Smooth muscle cell (in vitro differentiated cells): ENCODE measurements at regions not wholly inside any gene's neighbourhood (a gene's known extent, or its start where the extent isn't known, plus 50 kb on each side); places are given as distances from the start of the nearest gene placed in this dataset.

Experiments
- DNase-seq: peaks from one replicate; lab custom pipeline; 2025; ENCODE audit not compliant: unreplicated experiment; lab: John Stamatoyannopoulos, UW
- H2AFZ ChIP-seq: fragments of 200-600 bp; sonication (generic); 2 replicates; pipeline ENCODE4 v1.6.0; 2016; ENCODE audit warnings: antibody characterized with exemption, low read depth, mild to moderate bottlenecking
- H3F3A ChIP-seq: fragments of 200-600 bp; sonication (generic); 2 replicates; pipeline ENCODE4 v1.6.0; 2017; ENCODE audit warnings: antibody characterized with exemption, low read depth
- H3K27ac ChIP-seq: fragments of 200-600 bp; sonication (generic); 2 replicates; pipeline ENCODE4 v1.5.1; 2016; ENCODE audit warnings: low read depth, mild to moderate bottlenecking
- H3K27me3 ChIP-seq: fragments of 200-600 bp; sonication (generic); 2 replicates; pipeline ENCODE4 v1.6.1; 2016; ENCODE audit warnings: low read depth, mild to moderate bottlenecking
- H3K36me3 ChIP-seq: fragments of 200-600 bp; sonication (generic); 2 replicates; pipeline ENCODE4 v1.5.1; 2016; ENCODE audit warnings: low read depth
- H3K4me1 ChIP-seq: fragments of 200-600 bp; sonication (generic); 2 replicates; pipeline ENCODE4 v1.5.1; 2016; ENCODE audit warnings: low read depth
- H3K4me2 ChIP-seq: fragments of 200-600 bp; sonication (generic); 2 replicates; pipeline ENCODE4 v1.6.0; 2016; ENCODE audit warnings: mild to moderate bottlenecking
- H3K4me3 ChIP-seq: fragments of 200-600 bp; sonication (generic); 2 replicates; pipeline ENCODE4 v1.5.1; 2016; ENCODE audit warnings: mild to moderate bottlenecking
- H3K79me2 ChIP-seq: fragments of 200-600 bp; sonication (generic); 2 replicates; pipeline ENCODE4 v1.6.0; 2016; ENCODE audit warnings: low read depth, mild to moderate bottlenecking
- H3K9ac ChIP-seq: fragments of 200-600 bp; sonication (generic); 2 replicates; pipeline ENCODE4 v1.6.0; 2016; ENCODE audit warnings: low read depth
- H3K9me3 ChIP-seq: fragments of 200-600 bp; sonication (generic); replicated peaks from 2 replicates; pipeline ENCODE4 v1.5.1; 2016; ENCODE audit warnings: low read depth
- H4K20me1 ChIP-seq: fragments of 200-600 bp; sonication (generic); 2 replicates; pipeline ENCODE4 v1.6.0; 2016; ENCODE audit warnings: low read depth
- CTCF ChIP-seq: fragments of 200-600 bp; sonication (generic); IDR thresholded peaks from 2 replicates; pipeline ENCODE4 v1.5.1; 2017; ENCODE audit warnings: borderline replicate concordance, mild to moderate bottlenecking, antibody characterized with exemption; ENCODE audit not compliant: insufficient read depth, poor library complexity, severe bottlenecking
- WGBS: methylation state at CpG from one replicate; pipeline ENCODE4 v1.1.7; 2016; ENCODE audit warnings: low lambda C conversion rate; 5-methylcytosine and 5-hydroxymethylcytosine counted together

DNA sequence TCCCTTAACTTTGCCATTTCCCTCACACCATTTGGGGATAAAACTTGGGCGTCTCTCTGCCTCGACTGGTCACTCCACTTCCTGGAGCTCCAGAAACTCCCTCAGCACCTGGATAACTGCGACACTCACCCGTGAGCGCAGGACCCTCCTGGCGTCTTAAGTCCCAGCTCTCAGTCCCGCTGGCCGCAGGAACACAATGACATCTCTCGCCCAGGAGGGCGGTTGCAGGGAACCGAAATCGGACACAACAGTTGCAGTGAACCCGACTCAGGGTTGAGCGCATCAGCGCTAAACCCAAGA lies 370.9 kb upstream of the SMIM31 start:
- DNase-seq = no peak
- Histone ChIP-seq H3K27ac (no peak overlapping the region), H3K27me3 (peaks cover 64% of the 10 kb centered on the region), H3K79me2 (no peaks in the 10 kb centered on the region), H3K4me2 (peak overlapping the region; percentile 87), H3K36me3 (no peaks in the 10 kb centered on the region), H3K9ac (no peak overlapping the region), H3K9me3 (no peaks in the 10 kb centered on the region), H3K4me3 (peak overlapping the region; percentile 53), H2AFZ (peak overlapping the region; percentile 6), H4K20me1 (no peaks in the 10 kb centered on the region), H3K4me1 (peaks cover 12% of the 10 kb centered on the region), H3F3A (no peaks in the 10 kb centered on the region)
- TF ChIP-seq CTCF = no peak
- 2% methylated on average over 15 of the region's 15 CpGs for whole genome bisulfite sequencing

GRCh38 chr4:164383358-164384220 lies 370.3 kb upstream of the SMIM31 start:
- H3K27me3 ChIP-seq = peaks cover 64% of the 10 kb centered on the region
- H3K79me2 ChIP-seq = no peaks in the 10 kb centered on the region
- no peak overlapping the region for H3K9ac ChIP-seq
- no peaks in the 10 kb centered on the region for H3K9me3 ChIP-seq
- H3K4me1 ChIP-seq = peaks cover 12% of the 10 kb centered on the region
- H3F3A ChIP-seq = no peaks in the 10 kb centered on the region
- no peaks in the 10 kb centered on the region for H4K20me1 ChIP-seq
- H3K36me3 ChIP-seq = no peaks in the 10 kb centered on the region
- peak overlapping the region; percentile 6 for H2AFZ ChIP-seq
- no peak for DNase-seq
- no peak overlapping the region for H3K27ac ChIP-seq
- peak overlapping the region; percentile 87 for H3K4me2 ChIP-seq
- H3K4me3 ChIP-seq = peak overlapping the region; percentile 53
- 2% methylated on average over 55 of the region's 65 CpGs for WGBS
- peak; percentile 9 for TF ChIP-seq CTCF

GRCh38 chr4:164384416-164384815 lies 369.5 kb upstream of the SMIM31 start:
- 81% methylated on average over 8 of the region's 8 CpGs for WGBS
- Histone ChIP-seq H3F3A (no peaks in the 10 kb centered on the region), H3K27me3 (peaks cover 62% of the 10 kb centered on the region), H2AFZ (no peak overlapping the region), H3K9me3 (no peaks in the 10 kb centered on the region), H3K4me1 (peaks cover 12% of the 10 kb centered on the region), H3K79me2 (no peaks in the 10 kb centered on the region), H3K4me2 (no peak overlapping the region), H3K27ac (no peak overlapping the region), H4K20me1 (no peaks in the 10 kb centered on the region), H3K4me3 (no peak overlapping the region), H3K9ac (no peak overlapping the region), H3K36me3 (no peaks in the 10 kb centered on the region)
- no peak for DNase-seq
- no peak for TF ChIP-seq CTCF

GRCh38 chr4:164396439-164396838 lies 357.5 kb upstream of the SMIM31 start:
- no peak overlapping the region for H3K27ac ChIP-seq
- no peak overlapping the region for H2AFZ ChIP-seq
- H3K27me3 ChIP-seq = no peaks in the 10 kb centered on the region
- no peaks in the 10 kb centered on the region for H4K20me1 ChIP-seq
- H3K4me2 ChIP-seq = no peak overlapping the region
- H3K36me3 ChIP-seq = no peaks in the 10 kb centered on the region
- H3F3A ChIP-seq = no peaks in the 10 kb centered on the region
- DNase-seq = no peak
- H3K9ac ChIP-seq = no peak overlapping the region
- WGBS = 78% methylated on average over 4 of the region's 4 CpGs
- H3K9me3 ChIP-seq = no peaks in the 10 kb centered on the region
- H3K4me3 ChIP-seq = no peak overlapping the region
- H3K4me1 ChIP-seq = no peaks in the 10 kb centered on the region
- H3K79me2 ChIP-seq = no peaks in the 10 kb centered on the region
- no peak for TF ChIP-seq CTCF
